Esophagus squamous epithelium (tissue), 5 donors: ENCODE measurements at regions not wholly inside any gene's neighbourhood (a gene's known extent, or its start where the extent isn't known, plus 50 kb on each side); places are given as distances from the start of the nearest gene placed in this dataset.
A peak's percentile ranks its signal among the peaks of the same experiment; 100 is the strongest.

ENCODE experiments used
- DNase-seq: peaks from one replicate; lab custom pipeline; 2025; lab: John Stamatoyannopoulos, UW
- H3K27ac ChIP-seq, 4 donors: fragments of 200-600 bp; sonication (generic); one replicate each; pipeline ENCODE4 v1.5.1; 2016 to 2019; ENCODE audit warnings: mild to moderate bottlenecking in 1 of 4
- H3K27me3 ChIP-seq, 4 donors: fragments of 200-600 bp; sonication (generic); 1 replicate in 3 of 4; 2 replicates in 1 of 4; pipeline versions ENCODE4 v1.5.1 to v1.6.0; 2017 to 2021; ENCODE audit warnings: antibody characterized with exemption in 1 of 4
- H3K36me3 ChIP-seq, 3 donors: fragments of 200-600 bp; sonication (generic); one replicate each; pipeline ENCODE4 v1.5.1; 2016 to 2019
- H3K4me1 ChIP-seq, 3 donors: fragments of 200-600 bp; sonication (generic); one replicate each; pipeline ENCODE4 v1.5.1; 2017 to 2019
- H3K4me3 ChIP-seq, 4 donors: fragments of 200-600 bp; sonication (generic); 1 replicate in 3 of 4; 2 replicates in 1 of 4; pipeline ENCODE4 v1.5.1; 2016 to 2019; ENCODE audit warnings: mild to moderate bottlenecking in 2 of 4, moderate library complexity in 1 of 4
- H3K9me3 ChIP-seq, 3 donors: fragments of 200-600 bp; sonication (generic); one replicate each; pipeline ENCODE4 v1.5.1; 2016 to 2019
- CTCF ChIP-seq, 6 experiments: fragments of 450-650 bp in 4 of 6; fragments of 200-600 bp in 2 of 6; sonication (generic) in 2 of 6; IDR thresholded peaks; one replicate each; pipeline ENCODE4 v1.5.1; 2016 to 2019; ENCODE audit warnings: antibody characterized with exemption in 6 of 6, mild to moderate bottlenecking in 4 of 6, moderate library complexity in 4 of 6
- POLR2A ChIP-seq, 4 donors: fragments of 450-650 bp; IDR thresholded peaks; one replicate each; pipeline ENCODE4 v1.6.1; 2017; ENCODE audit warnings: antibody characterized with exemption in 4 of 4, mild to moderate bottlenecking in 4 of 4, moderate library complexity in 3 of 4
- WGBS, 2 donors: methylation state at CpG; one replicate each; pipeline ENCODE4 v1.1.5; 2018; 5-methylcytosine and 5-hydroxymethylcytosine counted together
- intact Hi-C: fragments of 100-400 bp; cut with DNase I; formaldehyde crosslinking; loops from one replicate; pipeline ENCODE4 v1.15.0; 2022
- donor health status: DM: yes; HTN: yes; CAD: no.

DNA sequence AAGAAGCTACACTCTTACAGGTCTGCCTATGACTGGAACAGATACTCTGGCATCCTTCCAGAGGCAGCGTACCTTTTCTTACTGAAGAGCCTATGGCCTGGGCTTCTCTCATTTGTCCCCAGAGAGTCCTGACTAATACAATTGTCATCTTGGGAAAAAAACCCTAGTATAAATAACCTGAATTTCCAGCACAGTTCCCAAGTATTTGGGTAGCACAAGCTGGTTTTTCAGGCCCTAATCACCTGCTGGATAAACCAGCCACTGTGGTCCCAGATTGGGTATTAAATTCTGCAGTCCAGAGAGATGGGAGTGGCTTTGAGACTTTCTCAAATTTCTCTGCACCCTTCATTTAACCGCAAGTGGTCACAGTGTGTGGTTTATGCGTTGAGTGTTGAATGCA, 186.8 kb upstream of the NEBL start:
- H3K36me3 ChIP-seq, result no peaks in the 10 kb centered on the region
- H3K9me3 ChIP-seq, result no peaks in the 10 kb centered on the region
- peaks cover 0 to 15% (median 0%) of the 10 kb centered on the region in 3 donors for H3K4me1 ChIP-seq
- peak overlapping the region in 1 of 4 donors; percentile 23 for H3K27ac ChIP-seq
- no peaks in the 10 kb centered on the region for H3K27me3 ChIP-seq
- 70 to 76% methylated on average over 2 to 3 of the region's 3 CpGs for WGBS, 2 donors
- no peak for DNase-seq
- no peak overlapping the region for H3K4me3 ChIP-seq
- no peak for TF ChIP-seq POLR2A (IDR thresholded peaks at IDR 0.05)
- no peak for TF ChIP-seq CTCF (IDR thresholded peaks at IDR 0.05)
- intact Hi-C loops, result no loop called here

DNA sequence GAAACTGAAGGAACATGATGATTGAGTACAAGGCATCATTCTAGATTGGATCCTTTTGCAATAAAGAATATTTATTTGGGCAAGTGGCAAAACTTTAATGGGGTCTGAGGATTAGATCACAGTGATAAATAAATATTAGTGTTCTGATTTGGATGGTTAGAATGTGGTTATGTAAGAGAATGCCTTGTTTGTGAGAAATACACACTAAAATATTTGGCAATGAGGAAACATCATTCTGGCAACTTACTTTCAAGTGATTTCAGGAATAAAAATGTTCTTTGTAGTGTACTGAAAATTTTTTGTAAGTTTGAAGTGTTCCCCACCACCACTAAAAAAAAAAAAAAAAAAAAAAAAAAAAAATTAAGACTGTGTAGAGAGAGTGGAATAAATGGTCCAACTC, 185.1 kb upstream of the NEBL start:
- Histone ChIP-seq H3K27me3 (no peaks in the 10 kb centered on the region), H3K9me3 (no peaks in the 10 kb centered on the region), H3K4me3 (no peak overlapping the region), H3K36me3 (no peaks in the 10 kb centered on the region), H3K4me1 (peaks cover 0 to 17% (median 0%) of the 10 kb centered on the region in 3 donors), H3K27ac (no peak overlapping the region)
- no peak for DNase-seq
- intact Hi-C loops, result no loop called here
- TF ChIP-seq POLR2A (IDR thresholded peaks at IDR 0.05), result no peak
- no peak for TF ChIP-seq CTCF (IDR thresholded peaks at IDR 0.05)

DNA sequence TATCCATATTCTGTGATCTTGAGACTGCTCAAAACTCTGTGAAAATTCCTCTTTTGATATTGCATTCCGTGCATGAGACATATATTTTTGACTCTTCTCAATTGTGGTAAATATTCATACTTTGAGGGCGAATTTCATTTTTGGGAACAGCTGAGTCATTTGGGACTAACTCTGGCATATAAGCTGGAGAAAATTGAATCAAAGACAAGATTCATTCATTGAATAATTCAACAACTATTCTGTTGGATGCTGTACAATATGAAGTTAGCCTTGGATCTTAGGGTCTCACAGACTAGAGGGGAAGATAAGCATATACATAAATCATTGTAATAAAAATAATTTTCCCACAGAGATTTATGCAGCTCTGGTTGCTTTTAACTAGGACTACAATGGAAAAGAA, 183.2 kb upstream of the NEBL start:
- Histone ChIP-seq H3K4me1 (peaks cover 0 to 17% (median 0%) of the 10 kb centered on the region in 3 donors), H3K27me3 (no peaks in the 10 kb centered on the region), H3K4me3 (no peak overlapping the region), H3K27ac (no peak overlapping the region), H3K9me3 (no peaks in the 10 kb centered on the region), H3K36me3 (no peaks in the 10 kb centered on the region)
- DNase-seq, result no peak
- WGBS, 2 donors, result 35 to 52% methylated on average over 2 of the region's 2 CpGs
- no peak for TF ChIP-seq POLR2A (IDR thresholded peaks at IDR 0.05)
- TF ChIP-seq CTCF (IDR thresholded peaks at IDR 0.05), result no peak
- intact Hi-C loops, result no loop called here

DNA sequence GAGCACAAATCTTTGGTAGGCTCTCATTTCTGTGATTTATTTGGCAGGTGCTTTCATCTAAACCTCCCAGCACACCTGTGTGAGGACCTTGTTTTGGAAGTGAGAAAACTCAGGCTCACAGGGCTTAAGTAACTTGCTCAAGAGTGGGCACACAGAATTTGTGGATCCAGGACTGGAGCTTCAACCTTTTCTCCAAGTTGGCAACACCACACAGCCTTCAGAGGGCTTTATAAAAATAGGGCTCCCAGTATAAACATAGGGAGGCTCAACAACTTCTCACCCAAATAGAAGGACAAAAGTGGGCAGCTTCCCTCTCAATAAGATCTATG, 182.2 kb upstream of the NEBL start:
- peaks cover 0 to 12% (median 0%) of the 10 kb centered on the region in 3 donors for H3K4me1 ChIP-seq
- H3K27me3 ChIP-seq, result no peaks in the 10 kb centered on the region
- intact Hi-C loops, result loop anchor here (5.0 kb wide), 1 partner anchor 193 kb away; no protein-coding TSS in a partner anchor
- DNase-seq, result no peak
- no peak for TF ChIP-seq CTCF (IDR thresholded peaks at IDR 0.05)
- no peak for TF ChIP-seq POLR2A (IDR thresholded peaks at IDR 0.05)
- H3K9me3 ChIP-seq, result no peaks in the 10 kb centered on the region
- no peaks in the 10 kb centered on the region for H3K36me3 ChIP-seq
- H3K27ac ChIP-seq, result no peak overlapping the region
- no peak overlapping the region for H3K4me3 ChIP-seq

GRCh38 chr10:21078410-21079329, 181.6 kb upstream of the NEBL start:
- 44 to 45% methylated on average over 5 to 6 of the region's 6 CpGs for WGBS, 2 donors
- no peak overlapping the region for H3K4me3 ChIP-seq
- no peak for TF ChIP-seq POLR2A (IDR thresholded peaks at IDR 0.05)
- TF ChIP-seq CTCF (IDR thresholded peaks at IDR 0.05), result peak; percentile 49 to 80 (median 66)
- no peak for DNase-seq
- no peaks in the 10 kb centered on the region for H3K27me3 ChIP-seq
- peaks cover 0 to 10% (median 0%) of the 10 kb centered on the region in 3 donors for H3K4me1 ChIP-seq
- H3K27ac ChIP-seq, result no peak overlapping the region
- no peaks in the 10 kb centered on the region for H3K9me3 ChIP-seq
- no peaks in the 10 kb centered on the region for H3K36me3 ChIP-seq
- intact Hi-C loops, result loop anchor here (5.0 kb wide), 1 partner anchor 194 kb away; no protein-coding TSS in a partner anchor
